ENCODE measurements at regions not wholly inside any gene's neighbourhood (a gene's known extent, or its start where the extent isn't known, plus 50 kb on each side); places are given as distances from the start of the nearest gene placed in this dataset.
"Not testable (repeated sequence)": the region's sequence is repeated elsewhere in the genome, so short reads cannot be mapped to it uniquely, and the experiment has no call there.

DNA sequence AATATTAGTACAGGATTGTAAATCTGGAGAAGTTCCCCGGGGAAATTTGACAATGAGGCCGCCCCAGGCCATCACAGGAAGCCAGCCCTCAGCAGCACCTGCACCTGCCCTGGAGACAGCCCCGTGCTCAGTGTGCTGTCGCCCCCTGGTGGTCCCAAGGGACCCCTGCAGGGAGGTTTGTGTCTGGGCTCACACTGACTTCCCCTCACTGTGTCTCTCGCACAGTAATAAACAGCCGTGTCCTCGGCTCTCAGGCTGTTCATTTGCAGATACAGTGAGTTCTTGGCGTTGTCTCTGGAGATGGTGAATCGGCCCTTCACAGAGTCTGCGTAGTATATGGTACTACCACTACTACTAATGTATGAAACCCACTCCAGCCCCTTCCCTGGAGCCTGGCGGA, 1011.2 kb downstream of the TMEM121 start:
- TF ChIP-seq, protein P1, sequence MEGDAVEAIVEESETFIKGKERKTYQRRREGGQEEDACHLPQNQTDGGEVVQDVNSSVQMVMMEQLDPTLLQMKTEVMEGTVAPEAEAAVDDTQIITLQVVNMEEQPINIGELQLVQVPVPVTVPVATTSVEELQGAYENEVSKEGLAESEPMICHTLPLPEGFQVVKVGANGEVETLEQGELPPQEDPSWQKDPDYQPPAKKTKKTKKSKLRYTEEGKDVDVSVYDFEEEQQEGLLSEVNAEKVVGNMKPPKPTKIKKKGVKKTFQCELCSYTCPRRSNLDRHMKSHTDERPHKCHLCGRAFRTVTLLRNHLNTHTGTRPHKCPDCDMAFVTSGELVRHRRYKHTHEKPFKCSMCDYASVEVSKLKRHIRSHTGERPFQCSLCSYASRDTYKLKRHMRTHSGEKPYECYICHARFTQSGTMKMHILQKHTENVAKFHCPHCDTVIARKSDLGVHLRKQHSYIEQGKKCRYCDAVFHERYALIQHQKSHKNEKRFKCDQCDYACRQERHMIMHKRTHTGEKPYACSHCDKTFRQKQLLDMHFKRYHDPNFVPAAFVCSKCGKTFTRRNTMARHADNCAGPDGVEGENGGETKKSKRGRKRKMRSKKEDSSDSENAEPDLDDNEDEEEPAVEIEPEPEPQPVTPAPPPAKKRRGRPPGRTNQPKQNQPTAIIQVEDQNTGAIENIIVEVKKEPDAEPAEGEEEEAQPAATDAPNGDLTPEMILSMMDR (IDR thresholded peaks at IDR 0.05; ENCODE audit: insufficient read depth, low read depth, low read length) = not testable (repeated sequence)
- TF ChIP-seq EZH2 (IDR thresholded peaks at IDR 0.05; ENCODE audit: insufficient read depth, low read length) = not testable (repeated sequence)
